ENCODE measurements at regions not wholly inside any gene's neighbourhood (a gene's known extent, or its start where the extent isn't known, plus 50 kb on each side); places are given as distances from the start of the nearest gene placed in this dataset.

GRCh38 chr20:17878069-17878911 lies 90.3 kb downstream of the SNX5 start:
- intact Hi-C loops (cut with DNase I): no loop called here
- TF ChIP-seq, protein P1, sequence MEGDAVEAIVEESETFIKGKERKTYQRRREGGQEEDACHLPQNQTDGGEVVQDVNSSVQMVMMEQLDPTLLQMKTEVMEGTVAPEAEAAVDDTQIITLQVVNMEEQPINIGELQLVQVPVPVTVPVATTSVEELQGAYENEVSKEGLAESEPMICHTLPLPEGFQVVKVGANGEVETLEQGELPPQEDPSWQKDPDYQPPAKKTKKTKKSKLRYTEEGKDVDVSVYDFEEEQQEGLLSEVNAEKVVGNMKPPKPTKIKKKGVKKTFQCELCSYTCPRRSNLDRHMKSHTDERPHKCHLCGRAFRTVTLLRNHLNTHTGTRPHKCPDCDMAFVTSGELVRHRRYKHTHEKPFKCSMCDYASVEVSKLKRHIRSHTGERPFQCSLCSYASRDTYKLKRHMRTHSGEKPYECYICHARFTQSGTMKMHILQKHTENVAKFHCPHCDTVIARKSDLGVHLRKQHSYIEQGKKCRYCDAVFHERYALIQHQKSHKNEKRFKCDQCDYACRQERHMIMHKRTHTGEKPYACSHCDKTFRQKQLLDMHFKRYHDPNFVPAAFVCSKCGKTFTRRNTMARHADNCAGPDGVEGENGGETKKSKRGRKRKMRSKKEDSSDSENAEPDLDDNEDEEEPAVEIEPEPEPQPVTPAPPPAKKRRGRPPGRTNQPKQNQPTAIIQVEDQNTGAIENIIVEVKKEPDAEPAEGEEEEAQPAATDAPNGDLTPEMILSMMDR (IDR thresholded peaks at IDR 0.05): no peak
- H3K27me3 ChIP-seq: no peaks in the 10 kb centered on the region
- H3K27ac ChIP-seq: no peak overlapping the region
- 84 to 88% methylated on average over 18 of the region's 18 CpGs for WGBS, 2 donors
- H3K4me3 ChIP-seq: no peak overlapping the region
- FAIRE-seq (no peak), DNase-seq (no peak), ATAC-seq (no peak)
- H3K4me1 ChIP-seq: peaks cover 24 to 31% (median 27%) of the 10 kb centered on the region in 3 donors
- H3K9me3 ChIP-seq: no peaks in the 10 kb centered on the region
- no peaks in the 10 kb centered on the region for H3K36me3 ChIP-seq

DNA sequence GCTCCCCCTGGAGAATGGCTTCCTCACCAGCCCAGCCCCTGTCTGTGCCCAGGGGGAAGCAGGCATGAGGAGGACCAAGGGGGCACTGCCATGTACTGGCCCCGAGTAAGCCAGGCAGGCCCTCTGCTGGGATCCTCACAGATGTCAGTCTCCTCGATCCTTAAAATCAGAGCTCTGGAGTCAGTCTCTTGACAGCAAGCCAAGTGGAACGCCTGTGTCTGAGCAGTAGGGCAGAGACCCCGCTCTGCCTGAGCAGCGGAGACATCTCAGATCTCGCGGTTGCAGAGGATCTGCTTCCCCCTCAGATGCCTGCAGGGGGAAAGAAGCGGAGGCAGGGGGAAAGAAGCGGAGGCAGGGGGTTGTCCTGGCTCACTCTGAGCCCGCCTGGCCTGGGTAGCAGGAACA lies 92.6 kb downstream of the SNX5 start:
- no peak overlapping the region for H3K4me3 ChIP-seq
- no peak for DNase-seq
- TF ChIP-seq, protein P1 (IDR thresholded peaks at IDR 0.05): no peak
- H3K27me3 ChIP-seq: no peaks in the 10 kb centered on the region
- H3K27ac ChIP-seq: peak overlapping the region; percentile 60 to 87 (median 76)
- 45 to 52% methylated on average over 10 of the region's 10 CpGs for WGBS, 2 donors
- FAIRE-seq: no peak
- H3K9me3 ChIP-seq: no peaks in the 10 kb centered on the region
- no peaks in the 10 kb centered on the region for H3K36me3 ChIP-seq
- intact Hi-C loops (cut with DNase I): no loop called here
- peaks cover 25 to 35% (median 27%) of the 10 kb centered on the region in 3 donors for H3K4me1 ChIP-seq
- no peak for ATAC-seq

GRCh38 chr20:17875106-17875980 lies 93.3 kb downstream of the SNX5 start:
- intact Hi-C loops (cut with DNase I): no loop called here
- peaks cover 25 to 35% (median 27%) of the 10 kb centered on the region in 3 donors for H3K4me1 ChIP-seq
- ATAC-seq: peak; percentile 85 to 92 (median 92)
- no peaks in the 10 kb centered on the region for H3K36me3 ChIP-seq
- H3K4me3 ChIP-seq: no peak overlapping the region
- DNase-seq: peak; percentile 83 to 98 (median 98)
- H3K9me3 ChIP-seq: no peaks in the 10 kb centered on the region
- TF ChIP-seq, protein P1 (IDR thresholded peaks at IDR 0.05): no peak
- 9 to 11% methylated on average over 15 of the region's 15 CpGs for WGBS, 2 donors
- H3K27me3 ChIP-seq: no peaks in the 10 kb centered on the region
- H3K27ac ChIP-seq: peak overlapping the region; percentile 60 to 87 (median 76)
- FAIRE-seq: no peak

DNA sequence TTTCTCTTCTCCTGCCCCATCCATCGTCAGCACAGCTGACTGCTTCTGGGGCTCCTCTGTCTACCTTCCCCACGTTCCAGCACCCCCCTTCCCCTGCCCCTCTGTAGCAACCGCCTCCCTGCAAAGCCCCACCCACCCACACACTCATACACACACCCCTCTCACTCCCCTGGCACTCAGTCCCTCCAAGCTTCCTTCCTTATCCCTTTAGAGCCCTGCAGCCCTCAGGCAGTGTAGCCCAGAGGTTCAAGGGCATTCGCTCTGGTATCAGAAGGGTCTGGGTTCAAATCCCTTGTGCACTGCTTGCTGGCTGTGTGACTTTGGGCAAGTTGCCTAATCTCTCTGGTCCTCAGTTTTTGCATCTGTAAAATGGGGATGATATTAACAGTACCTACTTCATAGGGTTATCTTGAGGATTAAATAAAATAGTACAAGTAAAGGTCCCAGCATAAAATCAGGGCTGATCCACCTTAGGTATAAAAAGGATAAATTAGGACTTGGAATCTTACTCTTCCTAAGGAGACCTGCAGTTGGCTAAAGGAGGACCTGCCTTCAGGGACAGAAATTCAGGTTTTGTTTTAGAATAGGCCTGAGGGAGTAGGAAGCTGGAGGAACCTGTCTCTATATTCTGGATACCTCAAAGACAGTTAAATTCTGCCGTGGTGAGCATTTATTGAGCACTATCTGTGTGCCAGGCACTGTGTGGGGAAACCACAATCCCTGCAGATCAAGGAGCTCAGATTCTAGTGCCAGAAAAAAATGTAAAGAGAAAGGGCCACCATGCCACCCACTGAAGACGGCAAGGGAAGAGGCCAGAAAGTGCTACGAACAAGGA lies 94.1 kb downstream of the SNX5 start:
- Histone ChIP-seq H3K36me3 (no peaks in the 10 kb centered on the region), H3K9me3 (no peaks in the 10 kb centered on the region), H3K27me3 (no peaks in the 10 kb centered on the region), H3K4me1 (peaks cover 25 to 35% (median 27%) of the 10 kb centered on the region in 3 donors), H3K4me3 (peak overlapping the region in 1 of 4 donors; percentile 14), H3K27ac (peak overlapping the region; percentile 39 to 87 (median 63))
- no peak for FAIRE-seq
- TF ChIP-seq, protein P1 (IDR thresholded peaks at IDR 0.05): no peak
- intact Hi-C loops (cut with DNase I): no loop called here
- peak; percentile 59 to 81 (median 66) for ATAC-seq
- 9% methylated on average over 7 of the region's 7 CpGs for WGBS, 2 donors
- DNase-seq: no peak

All from pancreas (tissue), 10 donors.